MV-4-11 (cell line): ENCODE measurements at regions not wholly inside any gene's neighbourhood (a gene's known extent, or its start where the extent isn't known, plus 50 kb on each side); places are given as distances from the start of the nearest gene placed in this dataset.

Experiments
- DNase-seq: peaks from one replicate; lab custom pipeline; 2025; lab: John Stamatoyannopoulos, UW

DNA sequence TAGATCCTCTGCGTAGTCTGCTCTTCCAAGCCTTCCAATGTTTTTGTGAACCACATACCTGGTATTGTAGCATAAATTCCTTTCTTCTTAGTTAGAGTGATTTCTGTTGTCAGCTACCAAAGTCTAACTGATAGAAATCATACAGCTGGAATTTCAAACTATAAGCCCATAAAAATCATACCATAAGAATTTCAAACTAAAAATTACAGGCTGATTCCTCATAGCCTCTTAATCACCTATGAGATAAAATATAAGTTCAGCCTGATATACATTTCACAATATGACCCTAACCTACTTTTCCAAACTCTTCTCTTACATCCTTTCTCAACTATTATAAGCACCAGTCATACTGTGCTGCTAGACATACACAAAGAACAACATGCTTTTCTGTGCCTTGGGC, 64.8 kb downstream of the PTHLH start:
- DNase-seq, result no peak

- no peak for DNase-seq
Measured at GRCh38 chr12:27906658-27907473, 65.7 kb downstream of the PTHLH start.

GRCh38 chr12:27906127-27906500, 66.4 kb downstream of the PTHLH start:
- no peak for DNase-seq

GRCh38 chr12:27905285-27906126, 67.0 kb downstream of the PTHLH start:
- no peak for DNase-seq

DNA sequence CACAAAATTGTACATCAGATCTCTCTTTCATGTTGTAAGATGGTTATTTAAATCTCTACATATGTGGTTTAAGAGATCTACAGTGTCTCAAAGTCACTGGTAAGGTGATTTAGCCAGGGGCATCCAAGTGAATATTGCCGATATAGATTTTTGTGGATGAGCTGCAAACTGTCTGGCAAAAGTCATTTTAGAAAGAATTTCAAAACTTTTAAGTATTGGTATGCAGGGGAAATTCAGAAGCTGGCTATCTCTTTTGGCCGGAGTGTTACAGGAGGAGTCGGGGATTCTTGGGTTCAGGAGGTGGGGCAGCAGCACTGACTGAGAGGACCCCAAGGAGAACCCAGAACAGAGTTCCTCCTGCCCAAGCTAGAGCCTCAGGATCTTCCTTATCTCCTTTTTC, 69.9 kb downstream of the PTHLH start:
- DNase-seq, result no peak

GRCh38 chr12:27901959-27902358, 70.6 kb downstream of the PTHLH start:
- no peak for DNase-seq

DNA sequence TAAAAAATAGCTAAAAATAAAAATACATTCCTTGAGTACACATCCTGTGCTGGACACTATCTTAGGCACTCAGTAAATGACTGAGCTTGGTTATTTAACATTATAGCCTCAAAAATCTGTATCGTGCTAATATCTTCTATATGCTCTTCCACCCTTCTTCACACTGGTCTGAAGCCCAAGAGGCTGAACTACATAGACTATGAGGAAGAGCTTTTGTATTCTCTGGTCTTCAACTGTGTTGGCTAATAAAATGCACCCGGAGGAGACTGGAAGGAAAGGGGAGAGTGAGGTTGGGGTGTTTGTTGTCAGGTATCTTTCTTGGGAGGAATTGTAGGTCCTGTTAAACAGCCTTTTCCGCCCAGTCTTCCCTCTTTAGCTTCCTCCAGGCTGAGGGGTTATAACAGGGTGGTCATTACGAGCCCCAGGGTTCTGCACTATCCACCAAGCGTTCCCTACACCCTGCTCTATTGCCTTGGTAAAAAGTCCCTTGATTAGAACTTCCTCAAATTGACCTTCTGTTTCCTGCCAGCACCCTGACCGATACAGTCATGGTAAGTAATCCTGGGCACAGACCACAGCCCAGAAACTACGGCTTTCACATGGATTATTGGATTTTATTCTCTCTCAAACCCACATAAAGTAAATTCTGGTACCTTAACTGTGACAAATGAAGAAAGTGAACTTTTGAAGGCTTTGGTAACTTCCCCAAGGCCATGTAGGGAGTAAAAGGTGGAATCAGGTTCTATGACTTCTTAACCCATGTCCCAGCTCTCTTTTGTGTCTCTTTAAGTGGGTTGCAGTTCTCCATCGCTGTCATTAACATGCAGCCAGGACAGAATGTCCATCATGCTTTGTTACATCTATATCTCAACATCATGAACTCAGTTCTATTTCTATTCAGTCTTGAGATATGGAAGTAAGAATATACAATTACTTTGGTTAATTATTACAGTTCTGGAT, 71.3 kb downstream of the PTHLH start:
- peak; percentile 95 for DNase-seq

DNA sequence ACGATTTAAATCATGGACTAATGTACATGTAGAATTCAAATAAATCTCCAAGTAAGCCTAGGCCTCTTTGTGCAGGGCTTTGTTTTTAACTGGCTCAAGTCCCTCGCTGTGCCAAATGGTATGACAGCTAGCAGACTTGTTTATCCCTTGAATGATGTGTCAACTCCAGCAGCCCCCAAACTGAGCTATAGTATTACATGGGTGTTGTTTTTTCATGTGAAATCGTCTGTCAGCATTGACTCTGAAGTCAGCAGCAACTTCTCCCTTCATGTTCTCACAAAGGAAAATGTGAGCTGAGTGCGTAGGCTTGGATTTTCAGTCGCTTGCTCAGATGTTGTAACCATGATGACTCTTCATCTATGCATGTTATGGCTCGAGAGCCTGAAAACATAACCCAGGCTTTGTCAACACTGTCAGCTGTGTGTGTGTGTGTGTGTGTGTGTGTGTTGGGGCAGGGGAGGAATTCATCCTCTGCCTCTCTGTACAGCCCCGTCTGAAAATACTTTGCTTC, 73.3 kb downstream of the PTHLH start:
- DNase-seq, result peak; percentile 85

DNA sequence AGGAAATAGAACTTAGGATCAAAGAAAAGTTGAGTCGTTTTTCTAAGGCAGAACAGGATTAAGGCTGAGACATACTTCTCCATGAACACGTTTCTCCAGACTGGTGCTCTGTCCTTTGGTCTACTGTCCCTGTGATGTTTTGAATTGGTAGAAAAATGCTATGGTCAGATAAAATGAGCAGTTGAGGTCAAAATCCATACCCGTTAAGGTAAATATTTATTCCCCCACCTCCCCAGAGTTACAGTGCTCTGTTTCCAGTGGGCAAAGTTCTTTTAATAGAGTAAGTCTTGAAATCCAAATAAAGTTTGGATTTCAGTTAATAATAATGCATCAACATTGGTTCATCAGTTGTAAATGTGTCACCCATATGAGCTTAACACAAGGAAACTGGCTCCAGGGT, 74.5 kb downstream of the PTHLH start:
- DNase-seq, result no peak

DNA sequence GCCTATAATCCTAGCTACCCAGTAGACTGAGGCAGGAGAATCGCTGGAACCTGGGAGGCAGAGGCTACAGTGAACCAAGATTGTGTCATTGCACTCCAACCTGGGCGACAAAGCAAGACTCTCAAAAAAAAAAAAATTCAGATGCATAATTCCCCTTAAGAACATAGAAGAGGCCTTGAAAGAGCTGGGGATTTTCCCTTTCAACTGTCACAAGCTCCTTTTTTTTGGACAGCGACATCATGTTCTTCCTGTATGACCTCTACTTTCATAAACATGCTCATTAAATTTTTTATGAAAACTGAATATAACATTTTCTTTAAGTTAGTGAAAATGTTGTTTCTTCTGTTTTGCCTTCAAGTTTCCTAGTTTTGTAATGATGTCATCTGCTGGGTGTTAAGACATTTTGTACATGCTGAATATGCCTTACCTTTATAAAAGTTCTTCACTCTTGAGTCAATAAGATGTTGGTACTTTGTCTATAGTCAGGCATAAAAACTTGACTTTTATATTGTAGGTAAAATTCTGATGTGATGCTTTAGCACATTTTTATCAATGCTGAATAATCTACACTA, 76.0 kb downstream of the PTHLH start:
- no peak for DNase-seq

DNA sequence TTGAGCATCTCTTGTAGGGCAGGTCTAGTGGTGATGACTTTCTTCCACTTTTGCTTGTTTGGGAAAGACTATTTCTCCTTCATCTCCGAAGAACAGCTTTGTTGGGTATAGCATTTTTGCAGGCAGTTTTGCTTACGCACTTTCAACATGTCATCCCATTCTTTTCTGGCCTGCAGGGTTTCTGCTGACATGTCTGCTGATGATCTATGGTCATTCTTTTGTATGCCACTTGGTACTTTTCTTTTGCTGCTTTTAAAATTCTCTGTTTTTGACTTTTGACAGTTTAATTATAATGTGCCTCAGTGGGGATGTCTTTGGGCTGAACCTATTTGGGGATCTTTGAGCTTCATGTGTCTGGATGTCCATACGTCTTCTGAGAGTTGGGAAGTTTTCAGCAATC, 78.2 kb downstream of the PTHLH start:
- no peak for DNase-seq

- no peak for DNase-seq
Measured at GRCh38 chr12:27879708-27880107, 92.8 kb downstream of the PTHLH start.

DNA sequence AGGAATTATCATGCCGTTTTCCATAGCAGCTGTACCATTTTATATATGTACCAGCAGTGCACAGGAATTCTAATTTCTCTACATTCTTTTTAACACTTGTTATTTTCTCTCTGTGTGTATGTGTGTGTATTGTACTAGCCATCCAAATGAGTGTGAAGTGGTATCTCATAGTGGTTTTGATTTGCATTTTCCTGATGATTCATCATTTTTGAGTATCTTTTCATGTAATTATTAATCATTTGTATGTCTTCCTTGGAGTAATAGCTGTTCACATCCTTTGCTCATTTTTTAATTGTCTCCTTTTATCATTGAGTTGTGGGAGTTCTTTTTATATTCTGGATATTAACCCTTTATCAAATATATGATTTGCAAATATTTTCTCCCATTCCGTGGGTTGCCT, 95.6 kb upstream of the MANSC4 start:
- no peak for DNase-seq

- DNase-seq, result no peak
Measured at GRCh38 chr12:27873010-27873409, 93.0 kb upstream of the MANSC4 start.

GRCh38 chr12:27871946-27872345, 91.9 kb upstream of the MANSC4 start:
- DNase-seq, result no peak

DNA sequence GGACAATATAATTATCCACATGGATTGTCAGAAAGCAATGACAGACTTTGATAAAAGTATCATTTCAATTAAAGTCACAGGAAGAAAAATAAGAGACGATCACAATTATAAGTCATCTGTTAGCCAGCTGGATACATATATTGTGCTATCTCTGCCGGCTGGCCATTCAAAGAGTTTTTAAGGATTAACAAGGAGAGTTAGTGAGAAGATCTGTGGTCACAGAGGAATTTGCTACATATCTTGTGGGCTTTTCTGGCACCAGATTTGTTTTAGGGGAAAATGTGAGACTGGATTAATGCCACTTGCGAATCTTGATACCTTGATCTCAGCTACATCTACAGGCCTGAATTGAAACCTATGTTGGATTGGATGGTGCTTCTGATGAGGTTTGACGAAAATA, 90.9 kb upstream of the MANSC4 start:
- no peak for DNase-seq

- no peak for DNase-seq
Measured at GRCh38 chr12:27869567-27869966, 89.5 kb upstream of the MANSC4 start.

DNA sequence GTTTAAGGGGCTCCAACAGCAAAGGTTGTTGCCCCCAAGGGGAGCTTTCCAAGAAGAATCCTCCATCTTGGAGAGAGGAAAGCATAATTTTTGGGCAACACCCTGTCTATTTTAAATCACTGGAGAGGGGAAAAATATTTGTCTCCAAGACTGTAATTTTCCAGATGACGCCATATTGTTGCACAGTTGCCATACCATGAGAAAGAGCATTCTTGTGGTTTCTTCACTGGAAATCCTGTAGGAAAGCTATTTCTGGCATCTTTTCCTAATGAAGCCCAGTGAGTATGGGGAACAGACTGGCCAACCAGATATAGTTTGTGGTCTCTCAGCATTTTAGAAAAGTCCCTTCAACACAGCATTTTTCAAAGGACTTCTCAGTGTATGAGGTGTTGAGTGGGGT, 88.1 kb upstream of the MANSC4 start:
- no peak for DNase-seq

DNA sequence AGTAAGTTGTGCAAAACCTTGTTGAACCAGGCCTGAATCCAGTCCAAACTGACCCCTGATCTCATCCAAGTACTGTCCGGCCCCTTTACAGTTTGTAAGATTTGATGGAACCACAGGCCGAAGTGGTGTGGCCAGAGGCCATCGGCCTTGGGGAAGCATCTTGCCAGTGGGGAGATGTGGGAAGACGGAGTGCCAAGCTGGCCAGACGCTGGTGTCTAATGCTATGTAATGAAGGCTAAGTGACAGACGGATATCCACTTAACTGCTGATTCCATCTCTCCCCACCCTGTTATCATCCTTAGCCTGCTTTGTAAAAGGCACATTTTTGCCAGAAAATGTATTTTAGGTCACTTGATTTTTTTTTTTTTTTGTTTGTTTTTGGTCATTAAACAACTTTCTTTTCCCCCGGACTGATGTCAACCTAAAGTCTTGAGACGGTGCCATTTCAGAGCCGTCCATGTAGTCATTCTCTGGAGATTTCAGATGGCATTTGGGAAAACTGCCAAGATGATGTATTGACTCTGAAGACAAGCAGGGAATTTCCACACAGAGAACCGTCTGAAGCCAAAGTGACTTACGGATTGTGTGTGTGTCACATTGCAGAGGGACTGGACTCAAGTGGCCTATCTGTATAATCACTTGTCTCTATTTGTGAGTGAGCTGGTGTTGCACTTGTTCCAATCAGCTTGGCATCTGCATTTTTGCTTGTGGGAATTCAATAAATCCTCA, 86.5 kb upstream of the MANSC4 start:
- DNase-seq, result no peak

GRCh38 chr12:27865421-27865820, 85.4 kb upstream of the MANSC4 start:
- peak; percentile 64 for DNase-seq

GRCh38 chr12:27864521-27864920, 84.5 kb upstream of the MANSC4 start:
- DNase-seq, result no peak
